B cell (primary cell): ENCODE measurements at regions not wholly inside any gene's neighbourhood (a gene's known extent, or its start where the extent isn't known, plus 50 kb on each side); places are given as distances from the start of the nearest gene placed in this dataset.

Experiments used
- CTCF ChIP-seq: fragments of 200-600 bp; IDR thresholded peaks from one replicate; pipeline ENCODE4 v1.8.0; 2022; ENCODE audit warnings: antibody characterized with exemption, mild to moderate bottlenecking
- EZH2 ChIP-seq: IDR thresholded peaks from 2 replicates; pipeline ENCODE4 v1.6.1; 2012; ENCODE audit warnings: borderline replicate concordance, low read depth, mild to moderate bottlenecking, moderate library complexity, low read length; ENCODE audit not compliant: insufficient read depth, poor library complexity, severe bottlenecking

- TF ChIP-seq CTCF = no peak
- TF ChIP-seq EZH2 = no peak
Observed at GRCh38 chr5:124823380-124823779, 76.9 kb upstream of the ZNF608 start.
